PC-3 (cell line): ENCODE measurements at regions not wholly inside any gene's neighbourhood (a gene's known extent, or its start where the extent isn't known, plus 50 kb on each side); places are given as distances from the start of the nearest gene placed in this dataset.

Experiments used
- ATAC-seq: fragments of 200-7000 bp; cut with Tn5 transposase; 2 replicates; pipeline ENCODE4 v1.9.1; 2020; ENCODE audit warnings: mild to moderate bottlenecking, moderate library complexity
- BruUV-seq: library from RNA; stranded (reverse); fragments of 400-500 nt; replicated peaks from 2 replicates; lab custom pipeline; 2021; lab: Mats Ljungman, UMichigan
- CTCF ChIA-PET: fragments of 300-600 bp; sonication (Branson Sonifier 250); formaldehyde crosslinking; loops from one replicate; lab custom pipeline; 2022; ENCODE audit warnings: antibody characterized with exemption; lab: Charles Lee
- POLR2A ChIA-PET: fragments of 300-600 bp; sonication (Branson Sonifier 250); formaldehyde crosslinking; loops from one replicate; lab custom pipeline; 2022; ENCODE audit warnings: antibody characterized with exemption; ENCODE audit not compliant: unreplicated experiment; lab: Charles Lee
- DNase-seq: peaks from one replicate; pipeline ENCODE4 v3.0.0-alpha.2; 2015
- H2AFZ ChIP-seq: fragments of 300-600 bp; sonication (generic); 2 replicates; pipeline ENCODE4 v1.6.0; 2016; ENCODE audit warnings: antibody characterized with exemption, low read length
- H3F3A ChIP-seq: fragments of 300-600 bp; sonication (generic); one replicate; pipeline ENCODE4 v1.6.0; 2017; ENCODE audit warnings: antibody characterized with exemption, low read length, control low read depth, mild to moderate bottlenecking; ENCODE audit not compliant: unreplicated experiment
- H3K27ac ChIP-seq: fragments of 300-600 bp; sonication (generic); 2 replicates; pipeline ENCODE4 v1.5.1; 2016; ENCODE audit warnings: mild to moderate bottlenecking, low read length
- H3K27me3 ChIP-seq: fragments of 300-600 bp; sonication (generic); 2 replicates; pipeline ENCODE4 v1.6.1; 2016; ENCODE audit warnings: low read length, mixed read lengths
- H3K36me3 ChIP-seq: fragments of 300-600 bp; sonication (generic); 2 replicates; pipeline ENCODE4 v1.6.1; 2016; ENCODE audit warnings: low read depth, mixed run types, low read length, mixed read lengths
- H3K4me1 ChIP-seq: fragments of 300-600 bp; sonication (generic); 2 replicates; pipeline ENCODE4 v1.5.1; 2016; ENCODE audit warnings: low read length; ENCODE audit not compliant: insufficient read depth
- H3K4me2 ChIP-seq: fragments of 300-600 bp; sonication (generic); 2 replicates; pipeline ENCODE4 v1.6.0; 2016; ENCODE audit warnings: low read length
- H3K4me3 ChIP-seq: fragments of 300-600 bp; sonication (generic); 2 replicates; pipeline ENCODE4 v1.5.1; 2016; ENCODE audit warnings: mild to moderate bottlenecking, low read length, mixed read lengths
- H3K79me2 ChIP-seq: fragments of 300-600 bp; sonication (generic); 2 replicates; pipeline ENCODE4 v1.6.1; 2017; ENCODE audit warnings: low read length, mixed read lengths
- H3K9ac ChIP-seq: fragments of 300-600 bp; sonication (generic); 2 replicates; pipeline ENCODE4 v1.6.0; 2016; ENCODE audit warnings: mild to moderate bottlenecking, low read length
- H3K9me2 ChIP-seq: fragments of 300-600 bp; sonication (generic); replicated peaks from 2 replicates; pipeline ENCODE4 v1.6.1; 2016; ENCODE audit warnings: mixed run types, low read length, mixed read lengths
- H3K9me3 ChIP-seq: fragments of 300-600 bp; sonication (generic); 2 replicates; pipeline ENCODE4 v1.6.1; 2016; ENCODE audit warnings: low read length, mixed read lengths
- H4K20me1 ChIP-seq: fragments of 300-600 bp; sonication (generic); 2 replicates; pipeline ENCODE4 v1.6.1; 2016; ENCODE audit warnings: low read length, mixed read lengths
- EZH2 ChIP-seq: fragments of 300-600 bp; sonication (generic); IDR thresholded peaks from one replicate; pipeline ENCODE4 v1.6.1; 2017; ENCODE audit warnings: antibody characterized with exemption, mild to moderate bottlenecking, low read length; ENCODE audit not compliant: unreplicated experiment
- EZH2phosphoT487 ChIP-seq: fragments of 300-600 bp; sonication (generic); IDR thresholded peaks from 2 replicates; pipeline ENCODE4 v1.6.1; 2018; ENCODE audit warnings: mild to moderate bottlenecking, antibody characterized with exemption, low read length, borderline replicate concordance
- intact Hi-C: fragments of 100-400 bp; cut with micrococcal nuclease; formaldehyde crosslinking; loops from 2 replicates; pipeline ENCODE4 v1.9.0; 2023
- TF ChIP-seq, protein P1 (sequence below): fragments of 300-600 bp; sonication (generic); conservative IDR thresholded peaks from 2 replicates; pipeline ENCODE4 v1.5.1; 2017; ENCODE audit warnings: antibody characterized with exemption, low read depth, mild to moderate bottlenecking, low read length

DNA sequence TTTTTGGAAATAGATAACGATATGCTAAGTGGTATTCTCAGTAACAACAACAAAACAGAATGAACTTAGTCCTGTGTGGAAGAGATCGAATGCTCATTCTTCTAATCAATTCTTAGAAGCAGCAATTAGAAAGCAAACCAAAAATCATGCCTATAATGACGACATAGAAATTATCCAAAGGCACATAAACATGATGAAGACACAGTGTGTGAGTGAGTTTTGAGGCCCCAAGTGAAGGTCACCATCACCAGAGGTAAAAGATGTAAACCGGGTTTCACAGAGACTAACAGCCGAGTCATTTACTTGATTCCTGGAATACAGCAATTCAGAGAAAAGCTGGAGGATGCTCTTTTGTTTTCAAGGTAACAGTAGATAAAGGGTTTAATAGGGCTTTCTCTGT lies 509.2 kb downstream of the TDRD15 start:
- no peaks in the 10 kb centered on the region for H3K27me3 ChIP-seq
- ATAC-seq = no peak
- no TSS peak for BruUV-seq
- no peaks in the 10 kb centered on the region for H3K9me2 ChIP-seq
- H3K79me2 ChIP-seq = no peaks in the 10 kb centered on the region
- POLR2A ChIA-PET = no interaction called here
- H3K4me3 ChIP-seq = no peak overlapping the region
- H2AFZ ChIP-seq = no peak overlapping the region
- H3K9ac ChIP-seq = no peak overlapping the region
- no peak overlapping the region for H3K4me2 ChIP-seq
- no peaks in the 10 kb centered on the region for H3F3A ChIP-seq
- no peaks in the 10 kb centered on the region for H3K36me3 ChIP-seq
- H3K9me3 ChIP-seq = no peaks in the 10 kb centered on the region
- no peak overlapping the region for H3K27ac ChIP-seq
- no peaks in the 10 kb centered on the region for H4K20me1 ChIP-seq
- DNase-seq = no peak
- intact Hi-C loops = no loop called here
- TF ChIP-seq, protein P1, sequence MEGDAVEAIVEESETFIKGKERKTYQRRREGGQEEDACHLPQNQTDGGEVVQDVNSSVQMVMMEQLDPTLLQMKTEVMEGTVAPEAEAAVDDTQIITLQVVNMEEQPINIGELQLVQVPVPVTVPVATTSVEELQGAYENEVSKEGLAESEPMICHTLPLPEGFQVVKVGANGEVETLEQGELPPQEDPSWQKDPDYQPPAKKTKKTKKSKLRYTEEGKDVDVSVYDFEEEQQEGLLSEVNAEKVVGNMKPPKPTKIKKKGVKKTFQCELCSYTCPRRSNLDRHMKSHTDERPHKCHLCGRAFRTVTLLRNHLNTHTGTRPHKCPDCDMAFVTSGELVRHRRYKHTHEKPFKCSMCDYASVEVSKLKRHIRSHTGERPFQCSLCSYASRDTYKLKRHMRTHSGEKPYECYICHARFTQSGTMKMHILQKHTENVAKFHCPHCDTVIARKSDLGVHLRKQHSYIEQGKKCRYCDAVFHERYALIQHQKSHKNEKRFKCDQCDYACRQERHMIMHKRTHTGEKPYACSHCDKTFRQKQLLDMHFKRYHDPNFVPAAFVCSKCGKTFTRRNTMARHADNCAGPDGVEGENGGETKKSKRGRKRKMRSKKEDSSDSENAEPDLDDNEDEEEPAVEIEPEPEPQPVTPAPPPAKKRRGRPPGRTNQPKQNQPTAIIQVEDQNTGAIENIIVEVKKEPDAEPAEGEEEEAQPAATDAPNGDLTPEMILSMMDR = no peak
- TF ChIP-seq EZH2 = no peak
- no peak for TF ChIP-seq EZH2phosphoT487
- no peaks in the 10 kb centered on the region for H3K4me1 ChIP-seq
- CTCF ChIA-PET = no interaction called here

- no peak for TF ChIP-seq EZH2phosphoT487
- TF ChIP-seq, protein P1 = no peak
- ChIA-PET POLR2A (no interaction called here), CTCF (no interaction called here)
- no peak overlapping the region for H3K27ac ChIP-seq
- no peak for ATAC-seq
- H3K9me2 ChIP-seq = no peaks in the 10 kb centered on the region
- no peaks in the 10 kb centered on the region for H3K9me3 ChIP-seq
- no peak overlapping the region for H3K9ac ChIP-seq
- DNase-seq = no peak
- intact Hi-C loops = no loop called here
- H3K27me3 ChIP-seq = no peaks in the 10 kb centered on the region
- no peaks in the 10 kb centered on the region for H3K79me2 ChIP-seq
- no peaks in the 10 kb centered on the region for H4K20me1 ChIP-seq
- H2AFZ ChIP-seq = no peak overlapping the region
- BruUV-seq = no TSS peak
- H3K4me3 ChIP-seq = no peak overlapping the region
- no peaks in the 10 kb centered on the region for H3K36me3 ChIP-seq
- no peak overlapping the region for H3K4me2 ChIP-seq
- H3K4me1 ChIP-seq = no peaks in the 10 kb centered on the region
- no peaks in the 10 kb centered on the region for H3F3A ChIP-seq
Observed at GRCh38 chr2:21633466-21633865, 509.7 kb downstream of the TDRD15 start.

GRCh38 chr2:21633911-21634310 lies 510.1 kb downstream of the TDRD15 start:
- no peaks in the 10 kb centered on the region for H3K27me3 ChIP-seq
- no peak overlapping the region for H3K4me2 ChIP-seq
- H3K27ac ChIP-seq = no peak overlapping the region
- no peaks in the 10 kb centered on the region for H3K36me3 ChIP-seq
- intact Hi-C loops = no loop called here
- no TSS peak for BruUV-seq
- CTCF ChIA-PET = no interaction called here
- POLR2A ChIA-PET = no interaction called here
- ATAC-seq (no peak), DNase-seq (no peak)
- H2AFZ ChIP-seq = no peak overlapping the region
- no peaks in the 10 kb centered on the region for H3K9me3 ChIP-seq
- no peaks in the 10 kb centered on the region for H3K4me1 ChIP-seq
- H3F3A ChIP-seq = no peaks in the 10 kb centered on the region
- no peak overlapping the region for H3K4me3 ChIP-seq
- no peak overlapping the region for H3K9ac ChIP-seq
- H4K20me1 ChIP-seq = no peaks in the 10 kb centered on the region
- no peaks in the 10 kb centered on the region for H3K9me2 ChIP-seq
- no peak for TF ChIP-seq EZH2phosphoT487
- no peak for TF ChIP-seq EZH2
- TF ChIP-seq, protein P1 = no peak
- no peaks in the 10 kb centered on the region for H3K79me2 ChIP-seq
